Loucy (cell line): ENCODE measurements at regions not wholly inside any gene's neighbourhood (a gene's known extent, or its start where the extent isn't known, plus 50 kb on each side); places are given as distances from the start of the nearest gene placed in this dataset.

Source experiments
- H2AFZ ChIP-seq: fragments of 200-600 bp; sonication (generic); 2 replicates; pipeline ENCODE4 v1.6.0; 2016; ENCODE audit warnings: antibody characterized with exemption, mild to moderate bottlenecking, low read length, moderate library complexity
- H3F3A ChIP-seq: fragments of 200-600 bp; 2 replicates; pipeline ENCODE4 v1.6.0; 2016; ENCODE audit warnings: antibody characterized with exemption, low read depth, mild to moderate bottlenecking
- H3K27me3 ChIP-seq: fragments of 200-600 bp; sonication (generic); 2 replicates; pipeline ENCODE4 v1.6.1; 2014; ENCODE audit warnings: low read length, mild to moderate bottlenecking; ENCODE audit not compliant: insufficient read depth, poor library complexity, severe bottlenecking
- H3K36me3 ChIP-seq: fragments of 200-600 bp; sonication (generic); 2 replicates; pipeline ENCODE4 v1.6.1; 2016; ENCODE audit warnings: low read length; ENCODE audit not compliant: insufficient read depth
- H3K4me1 ChIP-seq: fragments of 200-600 bp; sonication (generic); 2 replicates; pipeline ENCODE4 v1.5.1; 2014; ENCODE audit warnings: low read length, mild to moderate bottlenecking; ENCODE audit not compliant: insufficient read depth, poor library complexity, severe bottlenecking
- H3K4me2 ChIP-seq: fragments of 200-600 bp; sonication (generic); 2 replicates; pipeline ENCODE4 v1.6.0; 2014; ENCODE audit warnings: antibody characterized with exemption, low read length, low read depth, mild to moderate bottlenecking; ENCODE audit not compliant: poor library complexity, severe bottlenecking
- H3K4me3 ChIP-seq: fragments of 200-600 bp; sonication (generic); 2 replicates; pipeline ENCODE4 v1.5.1; 2014; ENCODE audit warnings: low read length, mild to moderate bottlenecking, mixed read lengths; ENCODE audit not compliant: poor library complexity, severe bottlenecking
- H3K79me2 ChIP-seq: fragments of 200-600 bp; sonication (generic); 2 replicates; pipeline ENCODE4 v1.6.1; 2014; ENCODE audit warnings: low read length; ENCODE audit not compliant: insufficient read depth
- H3K9ac ChIP-seq: fragments of 200-600 bp; sonication (generic); 2 replicates; pipeline ENCODE4 v1.6.0; 2014; ENCODE audit warnings: mild to moderate bottlenecking, low read depth, low read length, moderate library complexity; ENCODE audit not compliant: poor library complexity, severe bottlenecking
- H3K9me2 ChIP-seq: fragments of 200-600 bp; sonication (generic); replicated peaks from 2 replicates; pipeline ENCODE4 v1.6.1; 2016; ENCODE audit warnings: low read depth, low read length, mixed read lengths
- H3K9me3 ChIP-seq: fragments of 200-600 bp; sonication (generic); 2 replicates; pipeline ENCODE4 v1.6.1; 2014; ENCODE audit warnings: mild to moderate bottlenecking, antibody characterized with exemption, low read length, low read depth; ENCODE audit not compliant: insufficient read depth
- H4K20me1 ChIP-seq: fragments of 200-600 bp; sonication (generic); 2 replicates; pipeline ENCODE4 v1.6.0; 2014; ENCODE audit warnings: antibody characterized with exemption, low read length, mild to moderate bottlenecking; ENCODE audit not compliant: insufficient read depth, poor library complexity, severe bottlenecking
- CTCF ChIP-seq: fragments of 200-600 bp; sonication (generic); conservative IDR thresholded peaks from 2 replicates; pipeline ENCODE4 v1.5.1; 2014; ENCODE audit warnings: mild to moderate bottlenecking, antibody characterized with exemption, low read length
- EZH2phosphoT487 ChIP-seq: fragments of 200-600 bp; IDR thresholded peaks from 2 replicates; pipeline ENCODE4 v1.6.1; 2018; ENCODE audit warnings: antibody characterized with exemption, mild to moderate bottlenecking, moderate library complexity, borderline replicate concordance

DNA sequence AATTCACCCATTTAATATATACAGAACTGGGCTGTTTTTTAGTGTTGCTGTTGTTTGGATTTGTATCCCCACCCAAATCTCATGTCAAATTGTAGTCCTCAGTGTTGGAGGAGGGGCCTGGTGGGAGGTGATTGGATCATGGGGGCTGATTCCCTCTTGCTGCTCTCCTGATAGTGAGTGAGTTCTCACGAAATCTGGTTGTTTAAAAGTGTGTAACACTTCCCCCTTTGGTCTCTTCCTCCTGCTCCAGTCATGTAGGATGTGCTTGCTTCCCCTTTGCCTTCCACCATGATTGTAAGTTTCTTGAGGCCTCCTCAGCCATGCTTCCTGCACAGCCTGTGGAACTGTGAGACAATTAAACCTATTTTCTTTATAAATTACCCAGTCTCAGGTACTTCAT is 141.6 kb upstream of the AADAT start:
- H3K9me3 ChIP-seq, result no peaks in the 10 kb centered on the region
- no peak overlapping the region for H3K4me2 ChIP-seq
- H3K4me1 ChIP-seq, result no peaks in the 10 kb centered on the region
- no peak for TF ChIP-seq CTCF
- TF ChIP-seq EZH2phosphoT487, result no peak
- H3K79me2 ChIP-seq, result no peaks in the 10 kb centered on the region
- no peaks in the 10 kb centered on the region for H3K9me2 ChIP-seq
- no peak overlapping the region for H2AFZ ChIP-seq
- no peaks in the 10 kb centered on the region for H3K27me3 ChIP-seq
- H4K20me1 ChIP-seq, result no peaks in the 10 kb centered on the region
- H3F3A ChIP-seq, result no peaks in the 10 kb centered on the region
- H3K4me3 ChIP-seq, result no peak overlapping the region
- H3K9ac ChIP-seq, result no peak overlapping the region
- H3K36me3 ChIP-seq, result no peaks in the 10 kb centered on the region

- H3K36me3 ChIP-seq, result no peaks in the 10 kb centered on the region
- H3K9ac ChIP-seq, result no peak overlapping the region
- TF ChIP-seq CTCF (no peak), EZH2phosphoT487 (no peak)
- H3F3A ChIP-seq, result no peaks in the 10 kb centered on the region
- no peaks in the 10 kb centered on the region for H3K9me2 ChIP-seq
- no peaks in the 10 kb centered on the region for H3K9me3 ChIP-seq
- no peak overlapping the region for H3K4me2 ChIP-seq
- no peak overlapping the region for H3K4me3 ChIP-seq
- no peaks in the 10 kb centered on the region for H3K79me2 ChIP-seq
- no peaks in the 10 kb centered on the region for H3K27me3 ChIP-seq
- no peak overlapping the region for H2AFZ ChIP-seq
- no peaks in the 10 kb centered on the region for H4K20me1 ChIP-seq
- H3K4me1 ChIP-seq, result no peaks in the 10 kb centered on the region
Measured at GRCh38 chr4:170230242-170230641, 140.5 kb upstream of the AADAT start.

DNA sequence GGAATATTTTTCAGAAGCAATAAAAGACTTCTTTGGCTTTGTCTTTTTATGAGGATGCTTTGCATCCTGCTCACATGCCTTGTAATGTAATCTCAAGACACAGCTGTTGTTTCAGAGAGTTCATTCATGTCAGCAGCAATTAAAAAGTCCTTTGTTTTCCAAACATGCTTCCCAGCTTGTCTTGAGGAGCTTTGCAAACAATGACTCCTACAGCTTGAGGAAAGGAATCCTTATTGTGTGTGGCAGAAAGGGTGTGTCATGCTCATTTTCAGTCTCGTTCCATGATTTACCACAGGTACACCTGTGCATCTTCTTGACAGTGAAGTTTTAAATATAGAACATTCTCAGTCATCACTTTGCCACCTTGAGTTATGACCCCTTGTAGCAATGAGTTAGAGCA is 139.2 kb upstream of the AADAT start:
- Histone ChIP-seq H3K9me3 (no peaks in the 10 kb centered on the region), H3K27me3 (no peaks in the 10 kb centered on the region), H3K9me2 (no peaks in the 10 kb centered on the region), H3K9ac (no peak overlapping the region), H3F3A (no peaks in the 10 kb centered on the region), H3K79me2 (no peaks in the 10 kb centered on the region), H4K20me1 (no peaks in the 10 kb centered on the region), H3K36me3 (no peaks in the 10 kb centered on the region), H3K4me3 (no peak overlapping the region), H3K4me2 (no peak overlapping the region), H3K4me1 (no peaks in the 10 kb centered on the region), H2AFZ (no peak overlapping the region)
- TF ChIP-seq CTCF (no peak), EZH2phosphoT487 (no peak)
